ENCODE measurements at regions not wholly inside any gene's neighbourhood (a gene's known extent, or its start where the extent isn't known, plus 50 kb on each side); places are given as distances from the start of the nearest gene placed in this dataset.

GRCh38 chr16:73447846-73448245 lies 399.9 kb upstream of the ZFHX3 start:
- H3K4me1 ChIP-seq (ENCODE audit: control insufficient read depth, insufficient read depth, low read length), result no peaks in the 10 kb centered on the region
- H3K27me3 ChIP-seq (ENCODE audit: control insufficient read depth, insufficient read depth, low read length), result no peaks in the 10 kb centered on the region
- H3K36me3 ChIP-seq (ENCODE audit: control insufficient read depth, insufficient read depth, low read length), result no peaks in the 10 kb centered on the region
- H3K4me3 ChIP-seq (ENCODE audit: low read length), result no peak overlapping the region
- H3K9me3 ChIP-seq (ENCODE audit: control insufficient read depth, low read length), result no peaks in the 10 kb centered on the region
- no peak overlapping the region for H3K9ac ChIP-seq (ENCODE audit: low read length)

GRCh38 chr16:73434621-73435020 lies 386.7 kb upstream of the ZFHX3 start:
- H3K4me1 ChIP-seq (ENCODE audit: control insufficient read depth, insufficient read depth, low read length), result no peaks in the 10 kb centered on the region
- H3K36me3 ChIP-seq (ENCODE audit: control insufficient read depth, insufficient read depth, low read length), result no peaks in the 10 kb centered on the region
- no peak overlapping the region for H3K9ac ChIP-seq (ENCODE audit: low read length)
- no peak overlapping the region for H3K4me3 ChIP-seq (ENCODE audit: low read length)
- no peaks in the 10 kb centered on the region for H3K9me3 ChIP-seq (ENCODE audit: control insufficient read depth, low read length)
- H3K27me3 ChIP-seq (ENCODE audit: control insufficient read depth, insufficient read depth, low read length), result no peaks in the 10 kb centered on the region

- H3K27me3 ChIP-seq (ENCODE audit: control insufficient read depth, insufficient read depth, low read length), result no peaks in the 10 kb centered on the region
- H3K4me1 ChIP-seq (ENCODE audit: control insufficient read depth, insufficient read depth, low read length), result no peaks in the 10 kb centered on the region
- H3K36me3 ChIP-seq (ENCODE audit: control insufficient read depth, insufficient read depth, low read length), result no peaks in the 10 kb centered on the region
- H3K9me3 ChIP-seq (ENCODE audit: control insufficient read depth, low read length), result no peaks in the 10 kb centered on the region
- no peak overlapping the region for H3K4me3 ChIP-seq (ENCODE audit: low read length)
- H3K9ac ChIP-seq (ENCODE audit: low read length), result no peak overlapping the region
These were observed 385.9 kb upstream of the ZFHX3 start for GRCh38 chr16:73433731-73434307.

GRCh38 chr16:73432850-73433730 lies 385.2 kb upstream of the ZFHX3 start:
- Histone ChIP-seq H3K9me3 (ENCODE audit: control insufficient read depth, low read length) (no peaks in the 10 kb centered on the region), H3K36me3 (ENCODE audit: control insufficient read depth, insufficient read depth, low read length) (no peaks in the 10 kb centered on the region), H3K27me3 (ENCODE audit: control insufficient read depth, insufficient read depth, low read length) (no peaks in the 10 kb centered on the region), H3K4me1 (ENCODE audit: control insufficient read depth, insufficient read depth, low read length) (no peaks in the 10 kb centered on the region), H3K4me3 (ENCODE audit: low read length) (no peak overlapping the region), H3K9ac (ENCODE audit: low read length) (no peak overlapping the region)

- Histone ChIP-seq H3K4me1 (ENCODE audit: control insufficient read depth, insufficient read depth, low read length) (no peaks in the 10 kb centered on the region), H3K9ac (ENCODE audit: low read length) (no peak overlapping the region), H3K36me3 (ENCODE audit: control insufficient read depth, insufficient read depth, low read length) (no peaks in the 10 kb centered on the region), H3K27me3 (ENCODE audit: control insufficient read depth, insufficient read depth, low read length) (no peaks in the 10 kb centered on the region), H3K9me3 (ENCODE audit: control insufficient read depth, low read length) (no peaks in the 10 kb centered on the region), H3K4me3 (ENCODE audit: low read length) (no peak overlapping the region)
These were observed 382.2 kb upstream of the ZFHX3 start for GRCh38 chr16:73430138-73430537.

GRCh38 chr16:73428121-73428520 lies 380.2 kb upstream of the ZFHX3 start:
- H3K36me3 ChIP-seq (ENCODE audit: control insufficient read depth, insufficient read depth, low read length), result no peaks in the 10 kb centered on the region
- H3K9ac ChIP-seq (ENCODE audit: low read length), result no peak overlapping the region
- no peaks in the 10 kb centered on the region for H3K9me3 ChIP-seq (ENCODE audit: control insufficient read depth, low read length)
- no peaks in the 10 kb centered on the region for H3K4me1 ChIP-seq (ENCODE audit: control insufficient read depth, insufficient read depth, low read length)
- no peak overlapping the region for H3K4me3 ChIP-seq (ENCODE audit: low read length)
- no peaks in the 10 kb centered on the region for H3K27me3 ChIP-seq (ENCODE audit: control insufficient read depth, insufficient read depth, low read length)

- H3K9me3 ChIP-seq (ENCODE audit: control insufficient read depth, low read length), result no peaks in the 10 kb centered on the region
- no peaks in the 10 kb centered on the region for H3K27me3 ChIP-seq (ENCODE audit: control insufficient read depth, insufficient read depth, low read length)
- no peak overlapping the region for H3K9ac ChIP-seq (ENCODE audit: low read length)
- no peaks in the 10 kb centered on the region for H3K4me1 ChIP-seq (ENCODE audit: control insufficient read depth, insufficient read depth, low read length)
- no peaks in the 10 kb centered on the region for H3K36me3 ChIP-seq (ENCODE audit: control insufficient read depth, insufficient read depth, low read length)
- no peak overlapping the region for H3K4me3 ChIP-seq (ENCODE audit: low read length)
These were observed 379.2 kb upstream of the ZFHX3 start for GRCh38 chr16:73427164-73427563.

- no peaks in the 10 kb centered on the region for H3K4me1 ChIP-seq (ENCODE audit: control insufficient read depth, insufficient read depth, low read length)
- H3K36me3 ChIP-seq (ENCODE audit: control insufficient read depth, insufficient read depth, low read length), result no peaks in the 10 kb centered on the region
- H3K27me3 ChIP-seq (ENCODE audit: control insufficient read depth, insufficient read depth, low read length), result no peaks in the 10 kb centered on the region
- H3K9ac ChIP-seq (ENCODE audit: low read length), result no peak overlapping the region
- H3K9me3 ChIP-seq (ENCODE audit: control insufficient read depth, low read length), result no peaks in the 10 kb centered on the region
- no peak overlapping the region for H3K4me3 ChIP-seq (ENCODE audit: low read length)
These were observed 378.7 kb upstream of the ZFHX3 start for GRCh38 chr16:73426433-73427160.

GRCh38 chr16:73420676-73421075 lies 372.7 kb upstream of the ZFHX3 start:
- Histone ChIP-seq H3K36me3 (ENCODE audit: control insufficient read depth, insufficient read depth, low read length) (no peaks in the 10 kb centered on the region), H3K27me3 (ENCODE audit: control insufficient read depth, insufficient read depth, low read length) (no peaks in the 10 kb centered on the region), H3K4me3 (ENCODE audit: low read length) (no peak overlapping the region), H3K9me3 (ENCODE audit: control insufficient read depth, low read length) (no peaks in the 10 kb centered on the region), H3K4me1 (ENCODE audit: control insufficient read depth, insufficient read depth, low read length) (no peaks in the 10 kb centered on the region), H3K9ac (ENCODE audit: low read length) (no peak overlapping the region)

GRCh38 chr16:73420244-73420643 lies 372.3 kb upstream of the ZFHX3 start:
- H3K4me3 ChIP-seq (ENCODE audit: low read length), result no peak overlapping the region
- H3K4me1 ChIP-seq (ENCODE audit: control insufficient read depth, insufficient read depth, low read length), result no peaks in the 10 kb centered on the region

GRCh38 chr16:73418691-73419090 lies 370.8 kb upstream of the ZFHX3 start:
- Histone ChIP-seq H3K9me3 (ENCODE audit: control insufficient read depth, low read length) (no peaks in the 10 kb centered on the region), H3K9ac (ENCODE audit: low read length) (no peak overlapping the region), H3K4me3 (ENCODE audit: low read length) (no peak overlapping the region), H3K27me3 (ENCODE audit: control insufficient read depth, insufficient read depth, low read length) (no peaks in the 10 kb centered on the region), H3K4me1 (ENCODE audit: control insufficient read depth, insufficient read depth, low read length) (no peaks in the 10 kb centered on the region), H3K36me3 (ENCODE audit: control insufficient read depth, insufficient read depth, low read length) (no peaks in the 10 kb centered on the region)

More at GRCh38 chr16:73420244-73420643, 372.3 kb upstream of the ZFHX3 start:
- Histone ChIP-seq H3K36me3 (ENCODE audit: control insufficient read depth, insufficient read depth, low read length) (no peaks in the 10 kb centered on the region), H3K9me3 (ENCODE audit: control insufficient read depth, low read length) (no peaks in the 10 kb centered on the region), H3K9ac (ENCODE audit: low read length) (no peak overlapping the region), H3K27me3 (ENCODE audit: control insufficient read depth, insufficient read depth, low read length) (no peaks in the 10 kb centered on the region)

GRCh38 chr16:73418051-73418450 lies 370.1 kb upstream of the ZFHX3 start:
- Histone ChIP-seq H3K9ac (ENCODE audit: low read length) (no peak overlapping the region), H3K27me3 (ENCODE audit: control insufficient read depth, insufficient read depth, low read length) (no peaks in the 10 kb centered on the region), H3K4me3 (ENCODE audit: low read length) (no peak overlapping the region), H3K9me3 (ENCODE audit: control insufficient read depth, low read length) (no peaks in the 10 kb centered on the region), H3K4me1 (ENCODE audit: control insufficient read depth, insufficient read depth, low read length) (no peaks in the 10 kb centered on the region), H3K36me3 (ENCODE audit: control insufficient read depth, insufficient read depth, low read length) (no peaks in the 10 kb centered on the region)
